GM19035 (cell line): ENCODE measurements at regions not wholly inside any gene's neighbourhood (a gene's known extent, or its start where the extent isn't known, plus 50 kb on each side); places are given as distances from the start of the nearest gene placed in this dataset.
A peak's percentile ranks its signal among the peaks of the same experiment; 100 is the strongest.

ENCODE experiments used
- ATAC-seq: cut with Tn5 transposase; IDR thresholded peaks from one replicate; pipeline ENCODE4 v1.9.1; 2021; ENCODE audit not compliant: unreplicated experiment

GRCh38 chr7:130910949-130911944 is 177.2 kb upstream of the KLF14 start:
- no peak for ATAC-seq

- no peak for ATAC-seq
Observed at GRCh38 chr7:130912082-130912861, 178.3 kb upstream of the KLF14 start.

- ATAC-seq = peak; percentile 84
Observed at GRCh38 chr7:130912862-130913638, 179.0 kb upstream of the KLF14 start.

GRCh38 chr7:130913639-130914553 is 179.9 kb upstream of the KLF14 start:
- no peak for ATAC-seq

GRCh38 chr7:130914554-130915294 is 180.7 kb upstream of the KLF14 start:
- no peak for ATAC-seq

GRCh38 chr7:130917669-130918128 is 183.7 kb upstream of the KLF14 start:
- no peak for ATAC-seq

- no peak for ATAC-seq
Observed at GRCh38 chr7:130918129-130919052, 184.4 kb upstream of the KLF14 start.

- ATAC-seq = no peak
Observed at GRCh38 chr7:130919316-130920103, 185.5 kb upstream of the KLF14 start.

GRCh38 chr7:130920122-130920521 is 186.1 kb upstream of the KLF14 start:
- no peak for ATAC-seq

- ATAC-seq = no peak
Observed at GRCh38 chr7:130921391-130922180, 187.6 kb upstream of the KLF14 start.

- no peak for ATAC-seq
Observed at GRCh38 chr7:130922206-130923112, 188.5 kb upstream of the KLF14 start.

GRCh38 chr7:130923365-130923764 is 189.4 kb upstream of the KLF14 start:
- no peak for ATAC-seq

GRCh38 chr7:130923930-130924329 is 189.9 kb upstream of the KLF14 start:
- no peak for ATAC-seq

GRCh38 chr7:130925136-130925794 is 191.3 kb upstream of the KLF14 start:
- no peak for ATAC-seq
